DOHH2 (cell line): ENCODE measurements at regions not wholly inside any gene's neighbourhood (a gene's known extent, or its start where the extent isn't known, plus 50 kb on each side); places are given as distances from the start of the nearest gene placed in this dataset.

ENCODE experiments used
- EZH2phosphoT487 ChIP-seq: fragments of 200-600 bp; sonication (generic); IDR thresholded peaks from 2 replicates; pipeline ENCODE4 v1.6.1; 2017; ENCODE audit warnings: borderline replicate concordance, mild to moderate bottlenecking, antibody characterized with exemption, low read length, moderate library complexity, mixed read lengths
- TF ChIP-seq, protein P1 (sequence below): fragments of 200-600 bp; sonication (generic); IDR thresholded peaks from one replicate; pipeline ENCODE4 v1.5.1; 2014; ENCODE audit warnings: antibody characterized with exemption, mild to moderate bottlenecking, low read depth, low read length; ENCODE audit not compliant: poor library complexity, severe bottlenecking

DNA sequence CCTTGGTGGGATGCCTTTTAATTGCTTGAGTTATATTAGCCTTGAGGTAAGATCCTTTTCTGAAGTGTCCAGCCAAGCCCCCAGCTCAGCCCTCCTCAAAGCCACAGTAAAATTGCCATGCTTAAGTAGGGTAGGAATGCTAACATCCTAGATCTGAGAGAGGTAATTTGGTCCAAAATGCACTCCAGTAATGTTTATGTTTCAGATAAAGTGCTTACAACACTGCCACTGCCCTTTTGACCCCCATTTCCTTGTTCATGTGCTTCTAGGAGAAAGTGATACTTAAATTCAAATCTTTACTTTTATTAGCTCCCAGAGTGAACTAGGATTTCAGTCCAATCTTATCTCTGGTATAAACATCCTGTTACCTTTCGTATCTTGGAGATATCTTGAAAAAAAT lies 318.0 kb downstream of the BMP2 start:
- TF ChIP-seq, protein P1, sequence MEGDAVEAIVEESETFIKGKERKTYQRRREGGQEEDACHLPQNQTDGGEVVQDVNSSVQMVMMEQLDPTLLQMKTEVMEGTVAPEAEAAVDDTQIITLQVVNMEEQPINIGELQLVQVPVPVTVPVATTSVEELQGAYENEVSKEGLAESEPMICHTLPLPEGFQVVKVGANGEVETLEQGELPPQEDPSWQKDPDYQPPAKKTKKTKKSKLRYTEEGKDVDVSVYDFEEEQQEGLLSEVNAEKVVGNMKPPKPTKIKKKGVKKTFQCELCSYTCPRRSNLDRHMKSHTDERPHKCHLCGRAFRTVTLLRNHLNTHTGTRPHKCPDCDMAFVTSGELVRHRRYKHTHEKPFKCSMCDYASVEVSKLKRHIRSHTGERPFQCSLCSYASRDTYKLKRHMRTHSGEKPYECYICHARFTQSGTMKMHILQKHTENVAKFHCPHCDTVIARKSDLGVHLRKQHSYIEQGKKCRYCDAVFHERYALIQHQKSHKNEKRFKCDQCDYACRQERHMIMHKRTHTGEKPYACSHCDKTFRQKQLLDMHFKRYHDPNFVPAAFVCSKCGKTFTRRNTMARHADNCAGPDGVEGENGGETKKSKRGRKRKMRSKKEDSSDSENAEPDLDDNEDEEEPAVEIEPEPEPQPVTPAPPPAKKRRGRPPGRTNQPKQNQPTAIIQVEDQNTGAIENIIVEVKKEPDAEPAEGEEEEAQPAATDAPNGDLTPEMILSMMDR, result no peak
- TF ChIP-seq EZH2phosphoT487, result no peak
